Mammary epithelial cell (primary cell): ENCODE measurements at regions not wholly inside any gene's neighbourhood (a gene's known extent, or its start where the extent isn't known, plus 50 kb on each side); places are given as distances from the start of the nearest gene placed in this dataset.

Experiments
- CTCF ChIP-seq, 2 donors: IDR thresholded peaks in 1 of 2; conservative IDR thresholded peaks in 1 of 2; 2 replicates each; pipeline ENCODE4 v1.5.1; 2011 to 2012; ENCODE audit warnings: inconsistent platforms in 2 of 2, low read length in 2 of 2, mild to moderate bottlenecking in 2 of 2, control low read depth in 1 of 2, low read depth in 1 of 2; ENCODE audit not compliant: insufficient read depth in 1 of 2; ENCODE audit errors: extremely low read depth in 1 of 2
- EZH2 ChIP-seq: IDR thresholded peaks from 2 replicates; pipeline ENCODE4 v1.6.1; 2012; ENCODE audit warnings: low read length, inconsistent platforms, borderline replicate concordance

- TF ChIP-seq CTCF (conservative IDR thresholded peaks at IDR 0.05 in 1 of 2, IDR thresholded peaks at IDR 0.05 in 1 of 2; ENCODE audit: extremely low read depth in 1 of 2, insufficient read depth in 1 of 2, low read depth in 1 of 2, low read length in 2 of 2) (no peak), EZH2 (no peak)
Observed at GRCh38 chr5:2153350-2153749, 270.6 kb upstream of the IRX4 start.
